ENCODE measurements at regions not wholly inside any gene's neighbourhood (a gene's known extent, or its start where the extent isn't known, plus 50 kb on each side); places are given as distances from the start of the nearest gene placed in this dataset.

DNA sequence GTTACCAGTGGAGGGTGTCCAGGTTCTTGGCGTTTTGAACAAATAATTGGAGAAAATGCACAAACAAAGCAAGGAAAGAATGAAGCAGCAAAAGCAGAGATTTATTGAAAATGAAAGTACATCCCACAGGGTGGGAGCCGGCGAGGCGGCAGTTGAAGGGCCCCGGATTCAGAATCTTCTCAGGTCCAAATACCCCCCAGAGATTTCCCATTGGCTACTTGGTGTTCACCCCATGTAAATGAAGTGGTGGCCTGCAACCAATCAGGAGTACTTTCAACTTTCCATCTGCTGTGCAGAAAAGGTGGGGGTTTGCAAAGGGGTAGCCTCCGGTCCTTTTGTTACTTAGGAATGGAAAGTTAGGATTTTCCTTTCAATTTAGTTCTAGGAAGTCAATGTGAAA is 1447.0 kb downstream of the C4orf33 start (continued):
- TF ChIP-seq, protein P1, sequence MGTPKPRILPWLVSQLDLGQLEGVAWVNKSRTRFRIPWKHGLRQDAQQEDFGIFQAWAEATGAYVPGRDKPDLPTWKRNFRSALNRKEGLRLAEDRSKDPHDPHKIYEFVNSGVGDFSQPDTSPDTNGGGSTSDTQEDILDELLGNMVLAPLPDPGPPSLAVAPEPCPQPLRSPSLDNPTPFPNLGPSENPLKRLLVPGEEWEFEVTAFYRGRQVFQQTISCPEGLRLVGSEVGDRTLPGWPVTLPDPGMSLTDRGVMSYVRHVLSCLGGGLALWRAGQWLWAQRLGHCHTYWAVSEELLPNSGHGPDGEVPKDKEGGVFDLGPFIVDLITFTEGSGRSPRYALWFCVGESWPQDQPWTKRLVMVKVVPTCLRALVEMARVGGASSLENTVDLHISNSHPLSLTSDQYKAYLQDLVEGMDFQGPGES (IDR thresholded peaks at IDR 0.05): no peak

DNA sequence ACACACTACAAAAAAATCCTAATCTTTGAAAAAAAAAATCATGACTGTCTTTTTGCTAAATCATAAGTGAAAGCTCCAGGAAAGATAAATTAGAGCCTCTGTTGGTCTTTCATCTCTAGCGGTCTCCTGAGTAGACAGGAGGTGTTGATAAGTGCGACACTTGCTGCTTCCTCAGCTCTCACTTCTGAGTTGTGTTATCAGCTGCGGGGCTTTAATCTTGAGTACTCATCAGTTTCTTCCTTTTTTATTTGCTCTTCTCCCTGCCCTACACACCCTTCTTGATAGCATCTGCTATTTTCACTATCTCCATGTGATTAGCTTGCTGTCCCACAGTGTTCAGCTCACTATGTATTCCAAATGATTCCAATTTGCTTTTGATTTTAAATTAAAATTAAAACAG is 1449.2 kb downstream of the C4orf33 start:
- in situ Hi-C loops (cut with MboI) (no loop called here), intact Hi-C loops (cut with micrococcal nuclease; ENCODE audit: unreplicated experiment) (no loop called here)
- ChIA-PET SMC1A (ENCODE audit: uncharacterized antibody, unreplicated experiment) (no interaction called here), RAD21 (ENCODE audit: unreplicated experiment) (no interaction called here), POLR2A (no interaction called here), CTCF (no interaction called here)
- Histone ChIP-seq H3K27me3 (replicated peaks in 1 of 2; ENCODE audit: control insufficient read depth in 2 of 2, insufficient read depth in 2 of 2, low read length in 1 of 2) (no peaks in the 10 kb centered on the region), H2AFZ (ENCODE audit: control insufficient read depth, low read depth, low read length) (no peak overlapping the region), H3K27ac (ENCODE audit: control insufficient read depth, insufficient read depth) (no peak overlapping the region), H3K36me3 (ENCODE audit: control insufficient read depth in 2 of 2, insufficient read depth in 2 of 2, low read length in 1 of 2) (no peaks in the 10 kb centered on the region), H3K9ac (ENCODE audit: control insufficient read depth, insufficient read depth, low read length) (no peak overlapping the region), H4K20me1 (ENCODE audit: control insufficient read depth, insufficient read depth) (no peaks in the 10 kb centered on the region), H3K4me1 (ENCODE audit: control insufficient read depth, insufficient read depth, low read length) (no peaks in the 10 kb centered on the region), H3K4me3 (no peak overlapping the region), H3K9me3 (replicated peaks; ENCODE audit: control insufficient read depth, insufficient read depth, low read length) (no peaks in the 10 kb centered on the region), H3K79me2 (ENCODE audit: control insufficient read depth, insufficient read depth, low read length) (no peaks in the 10 kb centered on the region), H3K4me2 (ENCODE audit: control insufficient read depth, insufficient read depth) (no peak overlapping the region)
- no peak for ATAC-seq
- TF ChIP-seq ZNF24 (IDR thresholded peaks at IDR 0.05): no peak
- TF ChIP-seq KAT2A (conservative IDR thresholded peaks at IDR 0.05; ENCODE audit: control insufficient read depth, low read depth, low read length): no peak
- no peak for TF ChIP-seq SREBF2 (IDR thresholded peaks at IDR 0.05; ENCODE audit: low read length)
- no peak for TF ChIP-seq TAF1 (IDR thresholded peaks at IDR 0.05; ENCODE audit: borderline replicate concordance, low read depth, low read length)
- no peak for TF ChIP-seq STAT1 (conservative IDR thresholded peaks at IDR 0.05)
- TF ChIP-seq NR2F1 (conservative IDR thresholded peaks at IDR 0.05): no peak
- TF ChIP-seq POLR2AphosphoS5 (IDR thresholded peaks at IDR 0.05; ENCODE audit: low read length): no peak
- TF ChIP-seq RCOR1 (conservative IDR thresholded peaks at IDR 0.05; ENCODE audit: low read depth, low read length): no peak
- no peak for FAIRE-seq
- WGBS (ENCODE audit: insufficient coverage, insufficient replicate concordance, low lambda C conversion rate, missing lambda C conversion rate): 48% methylated on average over 3 of the region's 3 CpGs
- BruUV-seq (replicated peaks): no TSS peak
- DNase-seq (ENCODE audit: low read depth, low spot score): no peak

Data from GM12878 (cell line).